ENCODE measurements at regions not wholly inside any gene's neighbourhood (a gene's known extent, or its start where the extent isn't known, plus 50 kb on each side); places are given as distances from the start of the nearest gene placed in this dataset.
"Not testable (repeated sequence)": the region's sequence is repeated elsewhere in the genome, so short reads cannot be mapped to it uniquely, and the experiment has no call there.

DNA sequence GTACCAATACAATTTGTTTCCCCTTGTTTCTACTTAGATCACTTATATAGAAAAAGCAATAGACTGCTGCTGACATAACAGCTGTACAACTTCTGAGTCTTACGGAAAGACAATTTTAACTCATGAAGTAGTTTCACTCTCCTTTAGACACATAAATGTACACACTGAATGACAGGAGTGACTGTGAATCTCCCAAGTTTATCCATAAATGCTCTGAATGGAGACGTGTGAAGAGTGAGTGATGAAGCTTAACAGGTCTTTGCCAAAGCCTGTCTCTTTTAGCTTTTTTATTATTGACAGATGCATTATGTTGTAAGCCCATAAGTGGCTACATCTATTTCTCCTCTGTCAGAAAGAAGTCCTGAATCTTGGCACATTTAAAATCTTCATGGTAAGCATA, 265.9 kb downstream of the TRIM36 start:
- TF ChIP-seq, protein P1, sequence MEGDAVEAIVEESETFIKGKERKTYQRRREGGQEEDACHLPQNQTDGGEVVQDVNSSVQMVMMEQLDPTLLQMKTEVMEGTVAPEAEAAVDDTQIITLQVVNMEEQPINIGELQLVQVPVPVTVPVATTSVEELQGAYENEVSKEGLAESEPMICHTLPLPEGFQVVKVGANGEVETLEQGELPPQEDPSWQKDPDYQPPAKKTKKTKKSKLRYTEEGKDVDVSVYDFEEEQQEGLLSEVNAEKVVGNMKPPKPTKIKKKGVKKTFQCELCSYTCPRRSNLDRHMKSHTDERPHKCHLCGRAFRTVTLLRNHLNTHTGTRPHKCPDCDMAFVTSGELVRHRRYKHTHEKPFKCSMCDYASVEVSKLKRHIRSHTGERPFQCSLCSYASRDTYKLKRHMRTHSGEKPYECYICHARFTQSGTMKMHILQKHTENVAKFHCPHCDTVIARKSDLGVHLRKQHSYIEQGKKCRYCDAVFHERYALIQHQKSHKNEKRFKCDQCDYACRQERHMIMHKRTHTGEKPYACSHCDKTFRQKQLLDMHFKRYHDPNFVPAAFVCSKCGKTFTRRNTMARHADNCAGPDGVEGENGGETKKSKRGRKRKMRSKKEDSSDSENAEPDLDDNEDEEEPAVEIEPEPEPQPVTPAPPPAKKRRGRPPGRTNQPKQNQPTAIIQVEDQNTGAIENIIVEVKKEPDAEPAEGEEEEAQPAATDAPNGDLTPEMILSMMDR (conservative IDR thresholded peaks at IDR 0.05; ENCODE audit: control insufficient read depth, insufficient read depth, low read depth, low read length) = no peak
- no peak overlapping the region for H3K4me3 ChIP-seq (ENCODE audit: control insufficient read depth, low read depth, low read length)
- no peak for DNase-seq (ENCODE audit: low read depth)

DNA sequence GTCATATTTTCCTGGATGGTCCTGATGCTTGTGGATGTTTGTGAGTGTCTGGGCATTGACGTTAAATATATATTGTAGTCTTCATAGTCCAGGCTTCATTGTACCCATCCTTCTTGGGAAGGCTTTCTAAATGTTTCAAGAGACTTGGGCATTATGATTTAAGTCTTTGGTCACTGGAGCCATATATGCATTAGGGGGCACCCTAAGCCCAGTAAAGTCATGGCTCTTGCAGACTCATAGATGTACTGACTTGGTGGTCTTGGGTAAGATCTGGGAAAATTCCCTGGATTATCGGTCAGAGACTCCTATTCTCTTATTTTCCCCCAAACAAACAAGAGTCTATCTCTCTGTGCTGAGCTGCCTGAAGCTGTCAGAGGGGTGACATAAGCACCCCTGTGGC, 271.1 kb downstream of the TRIM36 start:
- TF ChIP-seq, protein P1 (conservative IDR thresholded peaks at IDR 0.05; ENCODE audit: control insufficient read depth, insufficient read depth, low read depth, low read length) = no peak
- DNase-seq (ENCODE audit: low read depth) = no peak
- H3K4me3 ChIP-seq (ENCODE audit: control insufficient read depth, low read depth, low read length) = no peak overlapping the region

DNA sequence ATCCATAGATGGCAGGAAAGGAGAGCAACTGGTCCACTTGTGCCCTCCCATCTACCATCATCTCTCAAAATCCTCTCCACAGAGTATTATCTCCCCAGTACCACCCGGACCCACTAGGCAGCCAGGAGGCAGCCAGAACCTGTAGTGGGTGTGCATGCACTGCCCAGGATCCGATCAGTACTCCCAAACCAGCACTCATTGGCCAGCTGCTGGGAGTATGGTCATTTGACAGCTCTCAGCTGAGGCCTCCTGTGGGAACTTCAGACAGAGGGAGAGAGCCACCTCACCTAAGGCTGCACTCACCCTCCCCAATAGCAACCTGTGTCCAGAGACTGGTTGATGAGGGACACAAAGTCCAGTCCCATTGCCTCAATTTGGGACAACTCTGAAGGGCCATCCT, 286.0 kb downstream of the TRIM36 start:
- TF ChIP-seq, protein P1 (conservative IDR thresholded peaks at IDR 0.05; ENCODE audit: control insufficient read depth, insufficient read depth, low read depth, low read length) = no peak
- no peak overlapping the region for H3K4me3 ChIP-seq (ENCODE audit: control insufficient read depth, low read depth, low read length)
- no peak for DNase-seq (ENCODE audit: low read depth)

DNA sequence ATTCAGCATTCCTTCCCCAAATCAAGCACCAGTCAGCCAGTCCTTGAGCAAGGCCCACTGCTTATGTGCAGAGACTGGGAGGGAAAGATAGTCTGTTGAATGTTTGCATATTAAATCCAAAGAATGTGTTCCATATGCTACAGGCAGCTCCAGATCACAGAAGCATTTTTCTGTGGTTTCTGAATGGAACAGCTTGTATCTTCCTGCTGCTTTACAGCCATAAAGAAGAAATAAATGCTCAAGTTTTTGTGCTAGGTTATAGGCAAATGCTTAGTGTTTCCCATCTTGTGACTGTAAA, 310.3 kb downstream of the TRIM36 start:
- TF ChIP-seq, protein P1 (conservative IDR thresholded peaks at IDR 0.05; ENCODE audit: control insufficient read depth, insufficient read depth, low read depth, low read length) = no peak
- H3K4me3 ChIP-seq (ENCODE audit: control insufficient read depth, low read depth, low read length) = no peak overlapping the region
- DNase-seq (ENCODE audit: low read depth) = no peak

DNA sequence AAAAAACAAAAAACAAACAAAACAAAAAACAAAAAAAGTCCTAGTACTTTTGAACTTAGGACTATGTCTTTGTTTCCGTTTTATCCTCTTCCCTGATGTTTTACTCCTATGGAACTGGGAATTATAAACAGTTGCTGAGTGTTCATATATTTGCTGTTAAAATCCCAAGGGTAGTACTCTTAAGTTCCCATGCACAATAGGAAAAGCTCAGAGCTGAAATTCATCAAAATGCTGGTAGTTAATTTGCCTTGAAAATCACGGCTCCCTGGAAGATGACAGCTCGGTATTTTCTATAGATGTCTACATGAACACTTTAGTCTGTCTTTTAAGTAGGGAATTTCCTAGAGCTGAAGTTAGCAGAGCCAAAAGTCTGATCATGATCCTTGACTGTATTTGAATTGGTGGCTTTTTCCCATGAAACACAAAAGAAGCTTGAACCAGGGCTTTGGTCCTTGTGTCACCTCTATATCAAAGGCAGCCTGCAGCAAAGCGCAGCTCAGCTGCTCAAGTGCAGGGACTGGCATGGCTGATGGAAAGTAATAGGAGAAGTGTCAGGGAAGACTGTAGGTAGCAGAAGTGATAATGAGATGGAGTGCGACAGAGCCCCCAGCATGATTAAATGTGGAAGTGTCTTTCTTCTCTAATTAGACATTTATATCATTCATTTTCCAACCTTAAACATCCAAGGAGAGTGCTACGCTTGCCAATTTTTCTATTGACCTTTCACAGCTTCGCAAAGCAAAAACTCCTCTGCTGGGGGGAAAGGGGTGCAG, 310.9 kb downstream of the TRIM36 start:
- no peak overlapping the region for H3K4me3 ChIP-seq (ENCODE audit: control insufficient read depth, low read depth, low read length)
- DNase-seq (ENCODE audit: low read depth) = no peak
- TF ChIP-seq, protein P1 (conservative IDR thresholded peaks at IDR 0.05; ENCODE audit: control insufficient read depth, insufficient read depth, low read depth, low read length) = no peak

DNA sequence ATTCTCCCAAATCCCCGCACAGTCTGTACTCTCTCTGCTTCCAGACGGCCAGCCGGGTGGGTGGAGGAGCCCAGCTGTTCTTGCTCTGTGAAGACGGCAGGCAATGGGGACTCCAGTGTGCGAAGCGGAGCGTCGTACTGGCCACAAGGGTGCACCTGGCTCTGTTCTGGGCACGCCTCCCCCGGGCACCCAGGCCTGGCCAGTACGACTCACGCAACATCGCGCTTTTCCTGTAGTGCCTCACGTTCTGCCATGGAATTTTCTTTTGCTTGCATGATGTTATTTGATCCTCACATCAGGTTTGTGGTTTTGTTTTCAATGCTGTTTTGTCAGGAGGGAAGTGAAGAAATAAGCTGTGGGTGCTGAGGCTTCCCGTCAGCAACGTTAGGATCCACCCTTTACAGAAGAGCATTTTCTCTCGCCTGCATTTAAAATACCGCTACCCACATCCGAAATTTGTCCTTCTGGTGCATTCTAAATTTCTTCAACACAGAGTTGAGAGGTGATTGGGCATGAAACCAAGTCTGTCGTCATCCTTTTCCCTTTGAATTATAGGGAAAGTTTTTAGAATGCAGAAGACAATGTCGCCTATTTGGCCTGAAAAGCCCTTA, 311.7 kb downstream of the TRIM36 start:
- DNase-seq (ENCODE audit: low read depth) = no peak
- TF ChIP-seq, protein P1 (conservative IDR thresholded peaks at IDR 0.05; ENCODE audit: control insufficient read depth, insufficient read depth, low read depth, low read length) = no peak
- H3K4me3 ChIP-seq (ENCODE audit: control insufficient read depth, low read depth, low read length) = no peak overlapping the region

DNA sequence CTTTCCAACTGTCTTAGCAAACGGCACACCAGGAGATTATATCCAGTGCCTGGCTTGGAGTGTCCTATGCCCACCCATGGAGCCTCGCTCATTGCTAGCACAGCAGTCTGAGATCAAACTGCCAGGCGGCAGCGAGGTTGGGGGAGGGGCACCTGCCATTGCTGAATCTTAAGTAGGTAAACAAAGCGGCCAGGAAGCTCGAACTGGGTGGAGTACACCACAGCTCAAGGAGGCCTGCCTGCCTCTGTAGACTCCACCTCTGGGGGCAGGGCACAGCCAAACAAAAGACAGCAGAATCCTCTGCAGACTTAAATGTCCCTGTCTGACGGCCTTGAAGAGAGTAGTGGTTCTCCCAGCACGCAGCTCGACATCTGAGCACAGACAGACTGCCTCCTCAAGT, 325.0 kb downstream of the TRIM36 start:
- not testable (repeated sequence) for DNase-seq (ENCODE audit: low read depth); H3K4me3 ChIP-seq (ENCODE audit: control insufficient read depth, low read depth, low read length)

All from fibroblast of mammary gland (primary cell).